GM12878 (cell line): ENCODE measurements at regions not wholly inside any gene's neighbourhood (a gene's known extent, or its start where the extent isn't known, plus 50 kb on each side); places are given as distances from the start of the nearest gene placed in this dataset.

Source experiments
- ATAC-seq: fragments of 200-7000 bp; cut with Tn5 transposase; 3 replicates; pipeline ENCODE4 v1.9.1; 2020; ENCODE audit warnings: mild to moderate bottlenecking, moderate library complexity
- BruUV-seq: library from RNA; stranded (reverse); fragments of 400-500 nt; replicated peaks from 2 replicates; lab custom pipeline; 2021; lab: Mats Ljungman, UMichigan
- CTCF ChIA-PET: fragments of 300-600 bp; sonication (Branson Sonifier 250); formaldehyde crosslinking; extraction: SDS; loops from one replicate; lab custom pipeline; 2021; ENCODE audit warnings: inconsistent platforms; lab: Yijun Ruan, JAX
- POLR2A ChIA-PET: fragments of 350-600 bp; formaldehyde crosslinking; extraction: SDS; loops from one replicate; lab custom pipeline; 2021; ENCODE audit warnings: inconsistent platforms; lab: Charles Lee
- RAD21 ChIA-PET: fragments of 300-600 bp; sonication (Branson Sonifier 250); formaldehyde crosslinking; loops from one replicate; lab custom pipeline; 2023; ENCODE audit warnings: antibody characterized with exemption; ENCODE audit not compliant: unreplicated experiment; lab: Charles Lee
- SMC1A ChIA-PET: fragments of 300-600 bp; sonication (Branson Sonifier 250); formaldehyde crosslinking; loops from one replicate; lab custom pipeline; 2023; ENCODE audit not compliant: unreplicated experiment, uncharacterized antibody; lab: Charles Lee
- DNase-seq: peaks from one replicate; pipeline ENCODE4 v3.0.0-alpha.2; 2011; ENCODE audit warnings: low read depth, low spot score
- FAIRE-seq: peaks from 3 replicates; lab custom pipeline; 2011; peaks lifted over from hg19 to GRCh38; lab: Jason Lieb, UNC
- H2AFZ ChIP-seq: 2 replicates; pipeline ENCODE4 v1.6.0; 2011; ENCODE audit warnings: low read depth, low read length, control low read depth; ENCODE audit not compliant: control insufficient read depth
- H3K27ac ChIP-seq: 2 replicates; pipeline ENCODE4 v1.5.1; 2011; ENCODE audit warnings: control low read depth; ENCODE audit not compliant: control insufficient read depth, insufficient read depth
- H3K27me3 ChIP-seq, 2 experiments: replicated peaks in 1 of 2; 2 replicates each; pipeline versions ENCODE4 v1.6.0 to v1.6.1; 2011; ENCODE audit warnings: low read length in 1 of 2; ENCODE audit not compliant: control insufficient read depth in 2 of 2, insufficient read depth in 2 of 2
- H3K36me3 ChIP-seq, 2 experiments: 2 replicates each; pipeline ENCODE4 v1.5.1; 2011; ENCODE audit warnings: low read length in 1 of 2; ENCODE audit not compliant: control insufficient read depth in 2 of 2, insufficient read depth in 2 of 2
- H3K4me1 ChIP-seq: 2 replicates; pipeline ENCODE4 v1.6.1; 2011; ENCODE audit warnings: mild to moderate bottlenecking, low read length, moderate library complexity, mixed read lengths; ENCODE audit not compliant: control insufficient read depth, insufficient read depth
- H3K4me2 ChIP-seq: 2 replicates; pipeline ENCODE4 v1.6.0; 2011; ENCODE audit warnings: control low read depth; ENCODE audit not compliant: control insufficient read depth, insufficient read depth
- H3K4me3 ChIP-seq: fragments of 200-600 bp; sonication (generic); 2 replicates; pipeline ENCODE4 v1.5.1; 2016
- H3K79me2 ChIP-seq: 2 replicates; pipeline ENCODE4 v1.6.0; 2011; ENCODE audit warnings: low read length; ENCODE audit not compliant: control insufficient read depth, insufficient read depth
- H3K9ac ChIP-seq: 2 replicates; pipeline ENCODE4 v1.8.0; 2011; ENCODE audit warnings: low read length, control low read depth, mixed read lengths; ENCODE audit not compliant: control insufficient read depth, insufficient read depth
- H3K9me3 ChIP-seq: replicated peaks from 3 replicates; pipeline ENCODE4 v1.5.1; 2011; ENCODE audit warnings: mild to moderate bottlenecking, low read length; ENCODE audit not compliant: control insufficient read depth, insufficient read depth
- H4K20me1 ChIP-seq: 2 replicates; pipeline ENCODE4 v1.6.0; 2011; ENCODE audit not compliant: control insufficient read depth, insufficient read depth
- CBX3 ChIP-seq: fragments of 200-600 bp; sonication (generic); IDR thresholded peaks from 2 replicates; pipeline ENCODE4 v1.6.1; 2016; ENCODE audit warnings: low read depth, borderline replicate concordance
- FOXK2 ChIP-seq: fragments of 450-650 bp; IDR thresholded peaks from 2 replicates; pipeline ENCODE4 v1.6.1; 2017; ENCODE audit warnings: mild to moderate bottlenecking, moderate library complexity
- MEF2A ChIP-seq: IDR thresholded peaks from 2 replicates; pipeline ENCODE4 v1.6.1; 2011; ENCODE audit warnings: low read depth, mild to moderate bottlenecking, low read length, moderate library complexity; ENCODE audit not compliant: insufficient read depth
- MTA2 ChIP-seq: fragments of 450-650 bp; IDR thresholded peaks from 2 replicates; pipeline ENCODE4 v1.6.1; 2016; ENCODE audit warnings: low read depth, mild to moderate bottlenecking, moderate library complexity
- PAX8 ChIP-seq: fragments of 450-650 bp; IDR thresholded peaks from 2 replicates; pipeline ENCODE4 v1.6.1; 2017; ENCODE audit warnings: mild to moderate bottlenecking, moderate library complexity
- ZBTB11 ChIP-seq: fragments of 450-650 bp; formaldehyde crosslinking; IDR thresholded peaks from 2 replicates; pipeline ENCODE4 v1.5.0; 2022; ENCODE audit warnings: mild to moderate bottlenecking, missing genetic modification characterization
- ZNF24 ChIP-seq: fragments of 450-650 bp; IDR thresholded peaks from 2 replicates; pipeline ENCODE4 v1.6.1; 2017; ENCODE audit warnings: antibody characterized with exemption, mild to moderate bottlenecking
- WGBS: methylation state at CpG from one replicate; pipeline ENCODE4 v1.1.6; 2016; ENCODE audit warnings: low lambda C conversion rate; ENCODE audit not compliant: insufficient replicate concordance, insufficient coverage; ENCODE audit errors: missing lambda C conversion rate; 5-methylcytosine and 5-hydroxymethylcytosine counted together
- in situ Hi-C: fragments of 300-500 bp; cut with MboI; formaldehyde crosslinking; loops from 9 replicates; pipeline ENCODE4 v1.14.3; 2018; ENCODE audit warnings: mixed read lengths
- intact Hi-C: fragments of 100-400 bp; cut with micrococcal nuclease; formaldehyde crosslinking; loops from one replicate; pipeline ENCODE4 v1.14.2; 2022; ENCODE audit not compliant: unreplicated experiment

GRCh38 chr20:51945881-51946280, 143.6 kb upstream of the SALL4 start:
- ChIA-PET POLR2A (no interaction called here), CTCF (no interaction called here)

GRCh38 chr20:51945177-51945576, 142.9 kb upstream of the SALL4 start:
- in situ Hi-C loops (no loop called here), intact Hi-C loops (no loop called here)
- BruUV-seq, result no TSS peak
- ChIA-PET CTCF (no interaction called here), SMC1A (no interaction called here), RAD21 (no interaction called here), POLR2A (no interaction called here)
- ATAC-seq, result no peak
- Histone ChIP-seq H3K27me3 (no peaks in the 10 kb centered on the region), H3K27ac (no peak overlapping the region), H2AFZ (no peak overlapping the region), H3K36me3 (no peaks in the 10 kb centered on the region), H3K4me1 (no peaks in the 10 kb centered on the region), H3K4me2 (no peak overlapping the region), H3K79me2 (no peaks in the 10 kb centered on the region), H3K4me3 (no peak overlapping the region), H4K20me1 (no peaks in the 10 kb centered on the region), H3K9ac (no peak overlapping the region), H3K9me3 (no peaks in the 10 kb centered on the region)
- no peak for FAIRE-seq
- TF ChIP-seq PAX8 (no peak), ZBTB11 (CRISPR knock-in tag) (no peak), MEF2A (no peak)
- 64% methylated on average over 3 of the region's 5 CpGs for WGBS
- DNase-seq, result no peak

More at GRCh38 chr20:51945881-51946280, 143.6 kb upstream of the SALL4 start:
- no peak for TF ChIP-seq FOXK2
- TF ChIP-seq ZNF24, result no peak
- TF ChIP-seq CBX3, result no peak
- no peak for TF ChIP-seq MTA2
- Histone ChIP-seq H3K27me3 (no peaks in the 10 kb centered on the region), H4K20me1 (no peaks in the 10 kb centered on the region), H3K36me3 (no peaks in the 10 kb centered on the region), H3K4me1 (no peaks in the 10 kb centered on the region), H2AFZ (no peak overlapping the region), H3K4me3 (no peak overlapping the region), H3K9ac (no peak overlapping the region), H3K79me2 (no peaks in the 10 kb centered on the region), H3K9me3 (no peaks in the 10 kb centered on the region), H3K27ac (no peak overlapping the region), H3K4me2 (no peak overlapping the region)
- in situ Hi-C loops (no loop called here), intact Hi-C loops (no loop called here)
- SMC1A ChIA-PET, result no interaction called here
- no TSS peak for BruUV-seq
- ATAC-seq (no peak), DNase-seq (no peak), FAIRE-seq (no peak)
- RAD21 ChIA-PET, result no interaction called here
- WGBS, result 66% methylated on average over 5 of the region's 5 CpGs
